ENCODE measurements at regions not wholly inside any gene's neighbourhood (a gene's known extent, or its start where the extent isn't known, plus 50 kb on each side); places are given as distances from the start of the nearest gene placed in this dataset.

DNA sequence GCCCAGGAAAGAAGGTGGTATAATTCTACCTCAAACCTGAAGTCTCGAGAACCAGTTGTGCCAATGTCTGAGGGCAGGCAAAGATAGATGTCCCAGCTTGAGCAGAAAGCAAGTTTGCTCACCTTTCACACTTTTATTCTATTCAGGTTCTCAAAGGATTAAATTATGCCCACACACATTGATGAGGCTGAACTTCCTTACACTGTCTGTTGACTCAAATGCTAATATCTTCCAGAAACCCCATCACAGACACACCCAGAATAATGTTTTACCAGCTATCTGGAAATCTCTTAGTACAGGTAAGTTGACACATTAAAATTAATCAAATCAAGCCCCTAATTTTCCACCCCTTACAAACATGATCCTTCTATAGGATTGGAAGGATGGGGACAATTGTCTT lies 605.7 kb downstream of the NUF2 start:
- Histone ChIP-seq H3K27ac (peak overlapping the region in 3 of 12 donors; percentile 19 to 46 (median 43)), H3K4me1 (peaks cover 0 to 14% (median 0%) of the 10 kb centered on the region in 12 donors), H3K36me3 (no peaks in the 10 kb centered on the region), H3K27me3 (no peaks in the 10 kb centered on the region), H3K4me3 (no peak overlapping the region), H3K9me3 (no peaks in the 10 kb centered on the region)
- ATAC-seq: no peak
- TF ChIP-seq, protein P1, sequence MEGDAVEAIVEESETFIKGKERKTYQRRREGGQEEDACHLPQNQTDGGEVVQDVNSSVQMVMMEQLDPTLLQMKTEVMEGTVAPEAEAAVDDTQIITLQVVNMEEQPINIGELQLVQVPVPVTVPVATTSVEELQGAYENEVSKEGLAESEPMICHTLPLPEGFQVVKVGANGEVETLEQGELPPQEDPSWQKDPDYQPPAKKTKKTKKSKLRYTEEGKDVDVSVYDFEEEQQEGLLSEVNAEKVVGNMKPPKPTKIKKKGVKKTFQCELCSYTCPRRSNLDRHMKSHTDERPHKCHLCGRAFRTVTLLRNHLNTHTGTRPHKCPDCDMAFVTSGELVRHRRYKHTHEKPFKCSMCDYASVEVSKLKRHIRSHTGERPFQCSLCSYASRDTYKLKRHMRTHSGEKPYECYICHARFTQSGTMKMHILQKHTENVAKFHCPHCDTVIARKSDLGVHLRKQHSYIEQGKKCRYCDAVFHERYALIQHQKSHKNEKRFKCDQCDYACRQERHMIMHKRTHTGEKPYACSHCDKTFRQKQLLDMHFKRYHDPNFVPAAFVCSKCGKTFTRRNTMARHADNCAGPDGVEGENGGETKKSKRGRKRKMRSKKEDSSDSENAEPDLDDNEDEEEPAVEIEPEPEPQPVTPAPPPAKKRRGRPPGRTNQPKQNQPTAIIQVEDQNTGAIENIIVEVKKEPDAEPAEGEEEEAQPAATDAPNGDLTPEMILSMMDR (IDR thresholded peaks at IDR 0.05): no peak
- TF ChIP-seq POLR2A (IDR thresholded peaks at IDR 0.05): no peak
- DNase-seq: no peak
- intact Hi-C loops (cut with DNase I): no loop called here
- WGBS, 4 donors: 86 to 94% (median 90%) methylated on average over 1 of the region's 1 CpG

GRCh38 chr1:163928069-163928468 lies 606.3 kb downstream of the NUF2 start:
- DNase-seq (peak in 1 of 5 donors; percentile 8), ATAC-seq (peak in 2 of 4 donors; percentile 31 to 71)
- Histone ChIP-seq H3K4me3 (no peak overlapping the region), H3K27me3 (no peaks in the 10 kb centered on the region), H3K36me3 (no peaks in the 10 kb centered on the region), H3K4me1 (peaks cover 0 to 11% (median 0%) of the 10 kb centered on the region in 12 donors), H3K9me3 (no peaks in the 10 kb centered on the region), H3K27ac (peak overlapping the region in 5 of 12 donors; percentile 14 to 46 (median 27))
- TF ChIP-seq, protein P1 (IDR thresholded peaks at IDR 0.05): no peak
- TF ChIP-seq POLR2A (IDR thresholded peaks at IDR 0.05): no peak
- intact Hi-C loops (cut with DNase I): no loop called here

DNA sequence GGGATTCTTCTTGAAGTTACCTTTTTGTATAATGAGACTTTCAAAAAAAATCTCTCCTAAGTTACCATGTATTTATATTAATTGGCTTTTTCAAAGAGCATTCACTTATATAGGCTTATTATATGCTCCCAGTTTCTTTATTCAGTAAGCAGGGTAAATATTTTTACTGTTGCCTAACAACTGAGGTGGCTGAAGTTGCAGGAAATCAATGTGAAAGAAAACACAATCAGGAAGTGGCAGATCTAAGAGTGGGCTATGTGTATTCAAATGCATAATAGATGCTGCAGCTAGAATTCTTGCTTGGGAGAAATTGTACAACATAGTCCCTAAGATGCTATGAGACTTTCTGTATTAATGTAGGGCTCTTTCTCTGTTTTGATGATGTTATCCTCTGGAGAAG lies 606.9 kb downstream of the NUF2 start:
- Histone ChIP-seq H3K36me3 (no peaks in the 10 kb centered on the region), H3K27me3 (peaks cover 0 to 4% (median 0%) of the 10 kb centered on the region in 9 donors), H3K9me3 (no peaks in the 10 kb centered on the region), H3K4me3 (no peak overlapping the region), H3K27ac (peak overlapping the region in 4 of 12 donors; percentile 19 to 46 (median 35)), H3K4me1 (peaks cover 0 to 8% (median 0%) of the 10 kb centered on the region in 12 donors)
- intact Hi-C loops (cut with DNase I): no loop called here
- TF ChIP-seq, protein P1 (IDR thresholded peaks at IDR 0.05): no peak
- no peak for TF ChIP-seq POLR2A (IDR thresholded peaks at IDR 0.05)
- no peak for ATAC-seq
- no peak for DNase-seq

DNA sequence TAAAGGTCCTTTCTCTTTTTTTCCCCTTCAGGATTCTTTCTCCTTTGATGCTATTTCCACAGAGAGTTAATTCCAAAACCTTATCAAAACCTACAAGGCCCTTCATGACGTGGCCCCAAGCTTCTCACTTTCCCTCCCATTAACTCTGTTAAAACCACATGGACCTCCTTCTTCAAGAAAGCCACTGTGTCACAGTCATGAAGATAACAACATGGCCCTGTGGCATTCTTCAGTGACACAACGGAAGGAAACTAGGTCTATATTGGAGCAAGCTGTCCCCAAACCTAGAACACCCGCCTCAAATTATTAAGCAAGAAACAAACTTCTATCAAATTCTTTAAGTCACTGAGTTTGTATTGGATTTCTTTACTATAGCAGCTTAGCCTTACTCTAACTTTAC lies 611.1 kb downstream of the NUF2 start:
- no peak for DNase-seq
- Histone ChIP-seq H3K4me3 (no peak overlapping the region), H3K4me1 (peaks cover 0 to 8% (median 0%) of the 10 kb centered on the region in 12 donors), H3K9me3 (no peaks in the 10 kb centered on the region), H3K27me3 (peaks cover 0 to 4% (median 0%) of the 10 kb centered on the region in 9 donors), H3K36me3 (no peaks in the 10 kb centered on the region), H3K27ac (no peak overlapping the region)
- TF ChIP-seq, protein P1 (IDR thresholded peaks at IDR 0.05): no peak
- no peak for TF ChIP-seq POLR2A (IDR thresholded peaks at IDR 0.05)
- no peak for ATAC-seq
- intact Hi-C loops (cut with DNase I): no loop called here
- WGBS, 4 donors: 71 to 86% (median 79%) methylated on average over 3 of the region's 3 CpGs

Data from heart left ventricle (tissue), 16 donors.